Hepatocyte (in vitro differentiated cells): ENCODE measurements at regions not wholly inside any gene's neighbourhood (a gene's known extent, or its start where the extent isn't known, plus 50 kb on each side); places are given as distances from the start of the nearest gene placed in this dataset.

Experiments
- DNase-seq: peaks from one replicate; pipeline ENCODE4 v3.0.0-alpha.2; 2016; ENCODE audit warnings: low spot score
- H2AFZ ChIP-seq: fragments of 200-600 bp; sonication (generic); 2 replicates; pipeline ENCODE4 v1.6.0; 2016; ENCODE audit warnings: antibody characterized with exemption, mild to moderate bottlenecking
- H3K27ac ChIP-seq: fragments of 200-600 bp; sonication (generic); 2 replicates; pipeline ENCODE4 v1.5.1; 2016; ENCODE audit warnings: mild to moderate bottlenecking
- H3K27me3 ChIP-seq: fragments of 200-600 bp; sonication (generic); 2 replicates; pipeline ENCODE4 v1.6.1; 2016
- H3K36me3 ChIP-seq: fragments of 200-600 bp; sonication (generic); replicated peaks from 2 replicates; pipeline ENCODE4 v1.5.1; 2016; ENCODE audit warnings: low read depth; ENCODE audit not compliant: insufficient read depth
- H3K4me1 ChIP-seq: fragments of 200-600 bp; sonication (generic); 2 replicates; pipeline ENCODE4 v1.5.1; 2016; ENCODE audit warnings: mild to moderate bottlenecking, moderate library complexity; ENCODE audit not compliant: insufficient read depth
- H3K4me2 ChIP-seq: fragments of 200-600 bp; sonication (generic); 2 replicates; pipeline ENCODE4 v1.6.0; 2016
- H3K4me3 ChIP-seq: fragments of 200-600 bp; sonication (generic); 2 replicates; pipeline ENCODE4 v1.5.1; 2016; ENCODE audit warnings: mild to moderate bottlenecking
- H3K79me2 ChIP-seq: fragments of 200-600 bp; sonication (generic); 2 replicates; pipeline ENCODE4 v1.6.0; 2017; ENCODE audit warnings: mild to moderate bottlenecking
- H3K9me2 ChIP-seq: fragments of 200-600 bp; sonication (generic); replicated peaks from 2 replicates; pipeline ENCODE4 v1.6.0; 2017; ENCODE audit warnings: mild to moderate bottlenecking; ENCODE audit not compliant: insufficient read depth
- H3K9me3 ChIP-seq: fragments of 200-600 bp; sonication (generic); 2 replicates; pipeline ENCODE4 v1.5.1; 2016; ENCODE audit warnings: low read depth, mild to moderate bottlenecking
- H4K20me1 ChIP-seq: fragments of 200-600 bp; sonication (generic); 2 replicates; pipeline ENCODE4 v1.6.0; 2016; ENCODE audit warnings: mild to moderate bottlenecking; ENCODE audit not compliant: insufficient read depth, poor library complexity, severe bottlenecking
- EZH2 ChIP-seq: fragments of 200-600 bp; sonication (generic); IDR thresholded peaks from 2 replicates; pipeline ENCODE4 v1.6.1; 2016; ENCODE audit warnings: antibody characterized with exemption, mild to moderate bottlenecking, borderline replicate concordance
- EZH2phosphoT487 ChIP-seq: fragments of 200-600 bp; sonication (generic); IDR thresholded peaks from one replicate; pipeline ENCODE4 v1.6.1; 2018; ENCODE audit warnings: antibody characterized with exemption, mild to moderate bottlenecking, low read depth, moderate library complexity; ENCODE audit not compliant: unreplicated experiment, severe bottlenecking
- WGBS: methylation state at CpG from one replicate; pipeline ENCODE4 v1.1.6; 2016; ENCODE audit warnings: low lambda C conversion rate; ENCODE audit errors: missing lambda C conversion rate; 5-methylcytosine and 5-hydroxymethylcytosine counted together
- TF ChIP-seq, protein P1 (sequence below): fragments of 200-600 bp; sonication (generic); IDR thresholded peaks from 2 replicates; pipeline ENCODE4 v1.5.1; 2016; ENCODE audit warnings: antibody characterized with exemption, mild to moderate bottlenecking; ENCODE audit not compliant: poor library complexity

DNA sequence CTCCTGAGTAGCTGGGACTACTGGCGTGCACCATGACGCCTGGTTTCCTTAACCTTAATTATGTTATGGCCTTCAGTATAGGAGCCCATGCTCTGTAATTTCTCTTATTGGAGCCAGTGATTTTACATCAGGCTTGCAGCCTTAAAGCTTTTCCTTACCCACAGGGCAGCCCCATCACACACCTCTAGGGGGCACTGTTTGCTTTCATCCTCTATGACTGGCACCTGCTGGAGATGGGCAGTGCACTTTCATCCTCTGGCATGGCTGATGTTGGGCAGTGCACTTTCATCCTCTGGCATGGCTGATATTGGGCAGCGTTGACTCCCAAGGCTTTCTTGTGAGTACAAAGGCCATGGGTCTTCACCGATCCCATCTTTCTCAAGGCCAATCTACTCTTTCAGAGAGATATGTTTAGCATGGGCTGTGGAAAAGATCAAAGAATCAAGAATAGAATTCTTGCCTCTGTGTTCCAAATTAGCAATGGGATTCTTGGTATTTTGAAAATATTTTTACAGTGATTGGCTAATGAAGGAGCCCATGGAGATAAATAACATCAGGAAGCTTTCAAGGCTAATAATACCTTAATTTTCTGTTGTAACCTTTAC, 80.7 kb upstream of the MEX3C start:
- Histone ChIP-seq H2AFZ (no peak overlapping the region), H4K20me1 (no peaks in the 10 kb centered on the region), H3K4me2 (no peak overlapping the region), H3K4me3 (no peak overlapping the region), H3K36me3 (no peaks in the 10 kb centered on the region), H3K9me3 (no peaks in the 10 kb centered on the region), H3K79me2 (no peaks in the 10 kb centered on the region), H3K27ac (no peak overlapping the region), H3K27me3 (no peaks in the 10 kb centered on the region), H3K9me2 (no peaks in the 10 kb centered on the region), H3K4me1 (peaks cover 11% of the 10 kb centered on the region)
- DNase-seq, result peak; percentile 26
- TF ChIP-seq EZH2, result no peak
- TF ChIP-seq EZH2phosphoT487, result no peak
- TF ChIP-seq, protein P1, sequence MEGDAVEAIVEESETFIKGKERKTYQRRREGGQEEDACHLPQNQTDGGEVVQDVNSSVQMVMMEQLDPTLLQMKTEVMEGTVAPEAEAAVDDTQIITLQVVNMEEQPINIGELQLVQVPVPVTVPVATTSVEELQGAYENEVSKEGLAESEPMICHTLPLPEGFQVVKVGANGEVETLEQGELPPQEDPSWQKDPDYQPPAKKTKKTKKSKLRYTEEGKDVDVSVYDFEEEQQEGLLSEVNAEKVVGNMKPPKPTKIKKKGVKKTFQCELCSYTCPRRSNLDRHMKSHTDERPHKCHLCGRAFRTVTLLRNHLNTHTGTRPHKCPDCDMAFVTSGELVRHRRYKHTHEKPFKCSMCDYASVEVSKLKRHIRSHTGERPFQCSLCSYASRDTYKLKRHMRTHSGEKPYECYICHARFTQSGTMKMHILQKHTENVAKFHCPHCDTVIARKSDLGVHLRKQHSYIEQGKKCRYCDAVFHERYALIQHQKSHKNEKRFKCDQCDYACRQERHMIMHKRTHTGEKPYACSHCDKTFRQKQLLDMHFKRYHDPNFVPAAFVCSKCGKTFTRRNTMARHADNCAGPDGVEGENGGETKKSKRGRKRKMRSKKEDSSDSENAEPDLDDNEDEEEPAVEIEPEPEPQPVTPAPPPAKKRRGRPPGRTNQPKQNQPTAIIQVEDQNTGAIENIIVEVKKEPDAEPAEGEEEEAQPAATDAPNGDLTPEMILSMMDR, result peak; percentile 36
- WGBS, result 92% methylated on average over 4 of the region's 4 CpGs

DNA sequence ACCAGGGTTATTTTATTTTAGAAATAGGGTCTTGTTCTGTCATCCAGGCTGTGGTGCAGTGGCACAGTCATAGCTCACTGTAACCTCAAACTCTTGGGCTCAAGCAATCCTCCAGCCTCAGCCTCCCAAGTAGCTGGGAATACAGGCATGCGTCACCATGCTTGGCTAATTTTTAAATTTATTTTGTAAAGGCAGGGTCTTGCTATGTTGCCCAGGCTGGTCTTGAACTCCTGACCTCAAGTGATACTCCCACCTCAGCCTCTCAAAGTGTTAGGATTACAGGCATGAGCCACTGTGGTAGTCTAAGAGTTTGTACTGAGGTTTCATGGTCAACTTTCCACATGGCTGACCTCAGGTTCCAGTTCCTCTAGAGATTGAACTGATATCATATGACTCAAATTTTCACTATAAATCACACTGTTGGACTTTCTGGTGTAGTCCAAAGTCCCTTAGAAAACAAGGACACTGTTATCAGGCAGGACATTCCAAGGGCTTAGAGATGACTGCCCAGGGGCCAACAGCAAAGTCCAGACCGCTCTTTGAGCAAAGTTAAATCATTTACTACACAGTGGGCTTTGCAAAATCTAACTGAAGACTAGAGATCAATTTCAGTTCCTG, 82.0 kb upstream of the MEX3C start:
- peak overlapping the region; percentile 42 for H3K4me2 ChIP-seq
- no peak for TF ChIP-seq EZH2
- TF ChIP-seq EZH2phosphoT487, result no peak
- TF ChIP-seq, protein P1, result no peak
- H4K20me1 ChIP-seq, result no peaks in the 10 kb centered on the region
- peak; percentile 44 for DNase-seq
- WGBS, result 58% methylated on average over 2 of the region's 2 CpGs
- no peaks in the 10 kb centered on the region for H3K79me2 ChIP-seq
- H2AFZ ChIP-seq, result no peak overlapping the region
- no peaks in the 10 kb centered on the region for H3K27me3 ChIP-seq
- H3K36me3 ChIP-seq, result no peaks in the 10 kb centered on the region
- H3K4me3 ChIP-seq, result no peak overlapping the region
- H3K9me3 ChIP-seq, result no peaks in the 10 kb centered on the region
- peaks cover 11% of the 10 kb centered on the region for H3K4me1 ChIP-seq
- peak overlapping the region; percentile 52 for H3K27ac ChIP-seq
- H3K9me2 ChIP-seq, result no peaks in the 10 kb centered on the region

GRCh38 chr18:51287818-51288508, 90.5 kb upstream of the MEX3C start:
- Histone ChIP-seq H3K9me3 (no peaks in the 10 kb centered on the region), H3K4me1 (no peaks in the 10 kb centered on the region), H3K27ac (no peak overlapping the region), H3K4me3 (no peak overlapping the region), H2AFZ (no peak overlapping the region), H3K4me2 (no peak overlapping the region), H3K36me3 (no peaks in the 10 kb centered on the region), H3K79me2 (no peaks in the 10 kb centered on the region), H4K20me1 (no peaks in the 10 kb centered on the region), H3K9me2 (no peaks in the 10 kb centered on the region), H3K27me3 (no peaks in the 10 kb centered on the region)
- TF ChIP-seq, protein P1, result no peak
- TF ChIP-seq EZH2phosphoT487 (no peak), EZH2 (no peak)
- no peak for DNase-seq
- WGBS, result 83% methylated on average over 5 of the region's 5 CpGs
